MM.1S (cell line): ENCODE measurements at regions not wholly inside any gene's neighbourhood (a gene's known extent, or its start where the extent isn't known, plus 50 kb on each side); places are given as distances from the start of the nearest gene placed in this dataset.

ENCODE experiments used
- DNase-seq: peaks from one replicate; pipeline ENCODE4 v3.0.0-alpha.2; 2015
- H2AFZ ChIP-seq: fragments of 300-600 bp; sonication (generic); 2 replicates; pipeline ENCODE4 v1.6.0; 2016; ENCODE audit warnings: antibody characterized with exemption, low read length
- H3F3A ChIP-seq: fragments of 300-600 bp; sonication (generic); 2 replicates; pipeline ENCODE4 v1.6.1; 2016; ENCODE audit warnings: mild to moderate bottlenecking, antibody characterized with exemption, low read length, moderate library complexity, mixed read lengths; ENCODE audit not compliant: insufficient read depth
- H3K27ac ChIP-seq: fragments of 300-600 bp; sonication (generic); 2 replicates; pipeline ENCODE4 v1.5.1; 2016; ENCODE audit warnings: mild to moderate bottlenecking, low read length
- H3K27me3 ChIP-seq: fragments of 300-600 bp; sonication (generic); replicated peaks from 2 replicates; pipeline ENCODE4 v1.6.0; 2016; ENCODE audit warnings: low read length; ENCODE audit not compliant: insufficient read depth
- H3K36me3 ChIP-seq: fragments of 300-600 bp; sonication (generic); replicated peaks from 2 replicates; pipeline ENCODE4 v1.6.1; 2016; ENCODE audit warnings: mild to moderate bottlenecking, low read length, mixed read lengths; ENCODE audit not compliant: insufficient read depth
- H3K4me1 ChIP-seq: fragments of 300-600 bp; sonication (generic); 2 replicates; pipeline ENCODE4 v1.6.1; 2016; ENCODE audit warnings: low read length, mixed read lengths
- H3K4me2 ChIP-seq: fragments of 300-600 bp; sonication (generic); 2 replicates; pipeline ENCODE4 v1.6.0; 2016; ENCODE audit warnings: low read depth, low read length
- H3K4me3 ChIP-seq: fragments of 300-600 bp; sonication (generic); 2 replicates; pipeline ENCODE4 v1.5.1; 2016; ENCODE audit warnings: low read length, mixed read lengths
- H3K79me2 ChIP-seq: fragments of 300-600 bp; sonication (generic); 2 replicates; pipeline ENCODE4 v1.6.1; 2016; ENCODE audit warnings: mixed run types, low read length, mixed read lengths
- H3K9ac ChIP-seq: fragments of 300-600 bp; sonication (generic); 2 replicates; pipeline ENCODE4 v1.6.1; 2016; ENCODE audit warnings: low read length, mixed read lengths
- H3K9me2 ChIP-seq: fragments of 300-600 bp; sonication (generic); replicated peaks from 2 replicates; pipeline ENCODE4 v1.6.1; 2016; ENCODE audit warnings: mild to moderate bottlenecking, low read length, mixed read lengths; ENCODE audit not compliant: insufficient read depth
- H3K9me3 ChIP-seq: fragments of 300-600 bp; sonication (generic); replicated peaks from 2 replicates; pipeline ENCODE4 v1.6.1; 2016; ENCODE audit warnings: mild to moderate bottlenecking, low read length, mixed read lengths; ENCODE audit not compliant: insufficient read depth
- H4K20me1 ChIP-seq: fragments of 300-600 bp; sonication (generic); 2 replicates; pipeline ENCODE4 v1.6.1; 2016; ENCODE audit warnings: mild to moderate bottlenecking, low read length, moderate library complexity, mixed read lengths; ENCODE audit not compliant: insufficient read depth
- CTCF ChIP-seq: fragments of 300-600 bp; sonication (generic); IDR thresholded peaks from 2 replicates; pipeline ENCODE4 v1.5.1; 2016; ENCODE audit warnings: antibody characterized with exemption, low read length, mixed read lengths
- EZH2 ChIP-seq: fragments of 300-600 bp; sonication (generic); optimal IDR thresholded peaks from 2 replicates; pipeline ENCODE3; 2017; ENCODE audit warnings: low read depth, mild to moderate bottlenecking, antibody characterized with exemption, low read length, mixed read lengths
- EZH2phosphoT487 ChIP-seq: fragments of 300-600 bp; sonication (generic); IDR thresholded peaks from 2 replicates; pipeline ENCODE4 v1.6.1; 2018; ENCODE audit warnings: antibody characterized with exemption, low read length

- no peak overlapping the region for H2AFZ ChIP-seq
- H3K27me3 ChIP-seq = no peaks in the 10 kb centered on the region
- no peaks in the 10 kb centered on the region for H4K20me1 ChIP-seq
- H3K4me1 ChIP-seq = peaks cover 9% of the 10 kb centered on the region
- no peak overlapping the region for H3K4me3 ChIP-seq
- no peak for DNase-seq
- no peak overlapping the region for H3K27ac ChIP-seq
- no peaks in the 10 kb centered on the region for H3K79me2 ChIP-seq
- no peak for TF ChIP-seq EZH2phosphoT487
- no peak for TF ChIP-seq EZH2
- no peak for TF ChIP-seq CTCF
- no peaks in the 10 kb centered on the region for H3K9me3 ChIP-seq
- no peak overlapping the region for H3K4me2 ChIP-seq
- H3K9ac ChIP-seq = no peak overlapping the region
- H3F3A ChIP-seq = peaks cover 5% of the 10 kb centered on the region
- H3K9me2 ChIP-seq = no peaks in the 10 kb centered on the region
- H3K36me3 ChIP-seq = no peaks in the 10 kb centered on the region
These were observed 56.8 kb upstream of the KCNA3 start for GRCh38 chr1:110731529-110731928.

- no peaks in the 10 kb centered on the region for H3K27me3 ChIP-seq
- H2AFZ ChIP-seq = no peak overlapping the region
- no peak overlapping the region for H3K4me2 ChIP-seq
- no peak for TF ChIP-seq CTCF
- TF ChIP-seq EZH2 = no peak
- TF ChIP-seq EZH2phosphoT487 = no peak
- no peak overlapping the region for H3K27ac ChIP-seq
- peaks cover 5% of the 10 kb centered on the region for H3F3A ChIP-seq
- H3K4me3 ChIP-seq = no peak overlapping the region
- H3K9ac ChIP-seq = no peak overlapping the region
- no peaks in the 10 kb centered on the region for H3K9me3 ChIP-seq
- no peaks in the 10 kb centered on the region for H3K36me3 ChIP-seq
- H4K20me1 ChIP-seq = no peaks in the 10 kb centered on the region
- H3K79me2 ChIP-seq = no peaks in the 10 kb centered on the region
- no peaks in the 10 kb centered on the region for H3K9me2 ChIP-seq
- H3K4me1 ChIP-seq = peaks cover 16% of the 10 kb centered on the region
- no peak for DNase-seq
These were observed 53.8 kb upstream of the KCNA3 start for GRCh38 chr1:110728388-110729001.

GRCh38 chr1:110727246-110727645 is 52.5 kb upstream of the KCNA3 start:
- Histone ChIP-seq H3F3A (peaks cover 5% of the 10 kb centered on the region), H3K9me3 (no peaks in the 10 kb centered on the region), H3K36me3 (no peaks in the 10 kb centered on the region), H3K9me2 (no peaks in the 10 kb centered on the region), H3K27me3 (no peaks in the 10 kb centered on the region), H2AFZ (peak overlapping the region; percentile 42; the same call in 1 of the 2 replicates), H3K79me2 (no peaks in the 10 kb centered on the region), H3K4me2 (peak overlapping the region; percentile 67), H3K9ac (no peak overlapping the region; the same call in 1 of the 2 replicates), H4K20me1 (no peaks in the 10 kb centered on the region), H3K4me3 (peak overlapping the region; percentile 32), H3K4me1 (peaks cover 16% of the 10 kb centered on the region), H3K27ac (no peak overlapping the region)
- TF ChIP-seq CTCF (no peak), EZH2phosphoT487 (no peak), EZH2 (no peak)
- DNase-seq = no peak
